GM23248 (cell line): ENCODE measurements at regions not wholly inside any gene's neighbourhood (a gene's known extent, or its start where the extent isn't known, plus 50 kb on each side); places are given as distances from the start of the nearest gene placed in this dataset.

Experiments
- EZH2 ChIP-seq: fragments of 200-600 bp; sonication (generic); IDR thresholded peaks from 2 replicates; pipeline ENCODE4 v1.6.1; 2018; ENCODE audit warnings: antibody characterized with exemption, mild to moderate bottlenecking; ENCODE audit not compliant: insufficient read depth, poor library complexity, severe bottlenecking
- EZH2phosphoT487 ChIP-seq: fragments of 200-600 bp; sonication (generic); IDR thresholded peaks from 2 replicates; pipeline ENCODE4 v1.6.1; 2018; ENCODE audit warnings: antibody characterized with exemption, moderate library complexity, mild to moderate bottlenecking, low read depth; ENCODE audit not compliant: insufficient read depth

- no peak for TF ChIP-seq EZH2
- TF ChIP-seq EZH2phosphoT487, result no peak
Measured at GRCh38 chr7:137165241-137165640, 178.3 kb downstream of the PTN start.
